Stimulated activated CD4-positive, alpha-beta T cell treated with anti-CD3 and anti-CD28 coated beads, Interleukin-2, amount 100 ng/mL, for 48 hours (primary cell): ENCODE measurements at regions not wholly inside any gene's neighbourhood (a gene's known extent, or its start where the extent isn't known, plus 50 kb on each side); places are given as distances from the start of the nearest gene placed in this dataset.
"Not testable (repeated sequence)": the region's sequence is repeated elsewhere in the genome, so short reads cannot be mapped to it uniquely, and the experiment has no call there.

Experiments
- DNase-seq, 2 donors: peaks; one replicate each; pipeline ENCODE4 v3.0.0-alpha.2; 2020

DNA sequence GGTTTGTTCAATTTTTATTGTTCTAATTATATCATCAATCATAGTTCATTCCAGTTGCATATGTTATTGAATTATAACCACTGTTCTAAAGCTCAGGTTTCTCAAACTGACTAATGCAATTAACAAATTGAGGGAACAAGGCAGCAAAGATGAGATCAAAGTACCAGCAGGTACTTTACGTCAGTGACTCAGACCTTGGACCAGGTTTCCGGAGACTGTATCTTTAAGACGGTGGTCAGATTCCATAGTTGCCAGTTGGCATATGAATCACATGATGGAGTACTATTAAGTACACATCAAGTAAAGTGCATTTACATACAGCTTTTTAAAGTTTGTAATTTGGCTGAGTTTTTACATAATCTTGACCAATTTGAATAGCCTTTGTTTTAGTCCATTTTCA lies 583.6 kb upstream of the ROBO2 start:
- DNase-seq: no peak

DNA sequence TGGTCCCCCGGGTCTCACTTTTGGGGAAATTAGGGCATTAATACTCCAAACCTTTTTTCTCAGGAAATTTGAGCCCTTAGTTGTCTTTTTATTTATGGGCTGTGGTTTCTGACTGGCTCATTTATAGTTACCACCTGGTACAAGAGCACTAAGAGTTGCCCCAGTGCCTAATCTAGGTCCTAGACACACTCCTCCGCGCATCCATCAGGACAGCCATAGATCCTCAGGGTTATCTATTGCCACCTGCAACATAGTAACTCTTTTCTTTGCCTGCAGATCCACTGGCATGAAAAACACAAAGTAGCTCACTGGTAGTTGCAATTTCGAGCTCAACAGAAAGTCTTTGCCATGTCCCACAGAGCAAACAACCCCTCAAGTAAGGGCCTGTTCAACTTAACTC lies 576.4 kb upstream of the ROBO2 start:
- DNase-seq: no peak

DNA sequence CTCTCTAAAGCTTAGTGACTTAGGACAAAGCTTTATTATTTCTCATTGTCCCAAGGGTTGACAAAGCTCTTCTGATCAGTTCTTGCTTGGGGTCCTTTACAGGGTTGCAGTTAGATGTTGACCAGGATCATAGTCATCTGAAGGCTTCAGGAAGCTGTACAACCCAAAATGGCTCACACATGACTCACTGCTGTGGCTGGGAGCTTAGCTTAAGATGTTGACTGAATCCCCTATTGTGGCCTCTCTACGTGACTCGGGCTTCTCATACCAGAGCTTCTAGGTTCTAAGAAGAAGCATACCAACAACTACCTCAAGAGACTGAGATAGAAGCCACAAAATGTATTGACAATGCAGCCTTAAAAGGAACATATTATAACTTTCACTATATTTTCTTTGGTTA lies 569.6 kb upstream of the ROBO2 start:
- DNase-seq: no peak

GRCh38 chr3:76474632-76475031 lies 565.3 kb upstream of the ROBO2 start:
- DNase-seq: no peak

DNA sequence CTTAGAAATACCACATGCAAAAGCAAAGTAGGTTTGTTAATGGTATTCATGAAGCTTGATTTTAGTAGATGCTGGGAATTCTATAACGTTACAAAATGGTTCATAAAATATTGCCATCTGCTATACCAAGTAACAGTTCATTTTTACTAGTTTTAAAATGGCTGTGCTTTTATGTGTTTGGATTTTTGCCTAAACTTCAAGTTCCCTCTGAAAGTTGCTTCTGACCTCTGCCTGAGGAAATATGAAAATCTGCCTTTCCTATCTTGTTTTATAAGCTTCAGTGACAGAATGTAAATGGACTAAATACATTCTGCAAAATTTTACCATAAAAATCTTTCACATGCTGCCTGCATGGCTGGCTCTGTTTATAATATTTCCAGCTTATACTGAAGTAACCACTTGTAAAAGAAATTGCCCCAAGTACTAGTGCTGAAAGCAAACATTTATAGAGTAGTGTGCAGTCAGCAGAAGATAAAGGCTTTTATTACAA lies 560.7 kb upstream of the ROBO2 start:
- DNase-seq: no peak

DNA sequence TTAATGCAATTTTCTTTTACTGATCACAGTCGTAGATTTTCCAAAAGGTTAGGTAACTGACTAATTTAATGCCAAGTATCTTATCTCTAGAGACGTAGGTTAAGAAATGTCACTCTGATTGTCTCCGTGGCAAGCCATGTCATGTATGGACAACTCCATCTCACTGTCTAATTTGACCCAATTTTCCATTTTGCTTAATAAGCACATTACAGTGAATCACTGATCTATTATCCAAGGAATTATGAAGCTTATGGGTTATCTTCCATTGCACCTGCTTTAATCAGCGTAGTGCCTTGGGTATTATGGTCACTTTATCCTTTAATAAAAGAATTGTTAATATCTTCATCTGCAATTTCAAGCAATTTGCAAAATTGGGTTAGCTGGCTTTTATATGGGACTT lies 557.4 kb upstream of the ROBO2 start:
- no peak for DNase-seq

DNA sequence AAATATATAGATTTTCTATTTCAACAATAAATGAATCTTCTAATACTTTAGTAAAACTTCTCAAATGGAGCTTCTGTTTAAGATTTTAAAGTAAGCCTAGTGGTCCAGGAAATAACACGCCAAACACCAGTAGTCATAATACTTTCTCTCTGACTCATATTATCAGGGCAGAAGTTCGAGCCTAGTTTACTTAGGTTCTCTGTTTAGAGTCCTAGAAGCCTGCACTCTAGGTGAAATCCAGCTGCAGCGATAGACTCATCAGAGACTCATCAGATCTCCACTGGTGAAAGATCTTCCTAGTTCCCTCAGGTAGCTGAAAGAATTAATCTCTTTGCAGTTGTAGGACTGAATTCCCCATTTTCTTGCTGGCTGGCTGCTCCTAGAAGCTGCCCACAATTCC lies 552.5 kb upstream of the ROBO2 start:
- DNase-seq: no peak

DNA sequence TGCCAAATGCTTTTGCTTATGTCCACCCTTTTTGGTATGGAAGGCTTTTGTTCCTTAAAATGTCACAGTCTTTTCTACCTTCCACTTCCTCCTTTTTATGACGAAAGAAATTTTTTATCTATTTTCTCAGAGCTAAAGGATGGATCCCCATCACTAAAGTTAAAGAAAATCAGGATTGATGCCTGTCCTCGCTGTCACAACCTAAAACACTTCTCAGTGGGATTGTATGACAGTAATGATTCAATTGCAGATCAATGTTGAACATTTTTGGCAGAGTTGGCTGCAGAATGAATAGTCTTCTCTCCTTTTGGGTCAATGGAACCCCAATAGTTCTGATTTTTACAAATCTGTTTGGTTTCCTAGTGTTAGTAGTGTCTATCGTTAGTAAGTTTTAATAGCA lies 549.8 kb upstream of the ROBO2 start:
- DNase-seq: no peak

DNA sequence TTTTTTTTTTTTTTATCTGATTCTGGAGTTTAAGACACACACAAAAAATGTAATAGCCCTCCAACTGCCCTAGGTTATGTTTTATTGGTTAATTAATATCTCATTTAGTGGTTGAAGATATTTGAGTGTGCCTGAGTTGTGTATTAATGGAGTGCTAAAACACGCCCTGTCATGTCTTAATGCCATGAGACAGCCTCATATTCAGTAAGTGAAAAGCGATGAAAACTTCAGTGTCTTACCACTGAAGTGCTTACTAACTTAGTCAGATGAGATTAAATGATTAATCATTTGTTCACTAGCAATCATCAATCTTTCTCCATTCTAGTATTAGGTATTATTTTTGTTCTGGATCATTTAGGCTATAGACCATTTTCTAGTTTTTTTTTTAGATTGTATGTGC lies 544.7 kb upstream of the ROBO2 start:
- no peak for DNase-seq

- DNase-seq: no peak
Observed at GRCh38 chr3:76497636-76498035, 542.3 kb upstream of the ROBO2 start.

DNA sequence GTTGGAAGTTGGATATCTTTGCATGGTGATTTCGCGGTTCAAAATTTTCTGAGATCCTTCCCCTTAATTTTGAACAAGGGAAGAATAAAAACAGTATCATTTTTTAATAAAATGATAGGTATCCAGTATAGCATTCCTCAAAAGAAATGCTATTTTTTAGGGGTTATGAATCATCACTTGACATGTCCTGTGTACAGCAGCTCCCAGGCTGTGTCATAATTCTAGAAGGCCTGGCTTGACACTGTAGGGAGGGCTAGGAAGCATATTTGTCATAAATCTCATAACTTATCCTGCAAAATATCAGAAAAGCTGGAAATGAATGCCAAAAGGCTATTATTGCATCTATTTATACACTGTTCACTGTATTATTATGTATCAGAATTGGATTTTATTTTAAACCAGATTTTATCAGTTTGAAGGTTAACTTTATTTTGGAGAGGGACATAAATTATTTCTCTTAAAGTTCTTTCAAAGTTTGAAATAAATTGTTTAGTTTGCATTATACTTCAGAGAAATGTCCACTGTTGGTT lies 539.1 kb upstream of the ROBO2 start:
- DNase-seq: no peak

DNA sequence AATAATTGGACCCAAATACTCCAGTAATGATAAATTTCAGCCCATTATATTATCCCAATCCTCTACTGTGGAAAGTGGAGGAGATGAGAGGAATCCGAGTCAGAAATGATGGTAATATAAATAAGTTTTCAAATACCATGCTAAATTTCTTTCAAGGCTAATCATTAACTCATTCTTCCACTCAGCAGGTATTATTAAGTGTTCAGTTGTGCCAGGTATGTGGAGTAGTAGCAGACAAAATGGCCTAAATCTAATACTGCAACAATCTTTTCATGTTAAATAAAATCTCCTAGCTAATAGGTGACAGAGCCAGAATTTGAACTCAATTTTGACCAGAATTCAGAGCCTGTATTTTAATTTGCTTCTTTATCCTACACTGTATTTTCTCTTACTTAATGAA lies 538.6 kb upstream of the ROBO2 start:
- DNase-seq: no peak

GRCh38 chr3:76502076-76502475 lies 537.8 kb upstream of the ROBO2 start:
- no peak for DNase-seq

DNA sequence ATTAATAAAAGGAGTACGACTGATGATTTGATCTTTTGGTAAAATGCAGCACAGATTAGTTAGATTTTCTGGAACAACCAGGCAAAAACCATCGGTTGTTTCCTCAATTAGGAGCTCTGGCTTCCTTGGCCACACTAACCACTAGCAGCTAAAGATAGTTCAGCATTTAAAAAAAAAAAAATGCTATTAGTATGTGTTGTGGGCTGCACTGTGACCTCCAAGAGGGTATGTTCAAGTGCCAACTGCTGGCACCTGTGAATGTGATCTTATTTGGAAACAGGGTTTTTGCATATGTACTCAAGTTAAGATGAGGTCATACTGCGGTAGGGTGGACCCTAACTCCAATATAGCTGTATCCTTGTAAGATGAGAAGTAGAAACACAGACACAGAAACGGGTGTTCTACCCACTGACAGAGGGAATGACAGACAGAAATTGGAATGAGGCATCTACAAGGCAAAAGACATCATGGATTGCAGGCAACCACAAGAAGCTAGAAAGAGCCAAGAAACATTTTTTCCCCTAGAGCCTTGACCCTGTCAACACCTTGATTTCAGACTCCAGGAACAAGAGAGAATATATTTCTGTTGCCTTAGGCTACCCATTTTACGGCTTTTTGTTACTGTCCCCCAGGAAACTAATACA lies 534.6 kb upstream of the ROBO2 start:
- no peak for DNase-seq

- no peak for DNase-seq
Observed at GRCh38 chr3:76509179-76509830, 530.6 kb upstream of the ROBO2 start.

DNA sequence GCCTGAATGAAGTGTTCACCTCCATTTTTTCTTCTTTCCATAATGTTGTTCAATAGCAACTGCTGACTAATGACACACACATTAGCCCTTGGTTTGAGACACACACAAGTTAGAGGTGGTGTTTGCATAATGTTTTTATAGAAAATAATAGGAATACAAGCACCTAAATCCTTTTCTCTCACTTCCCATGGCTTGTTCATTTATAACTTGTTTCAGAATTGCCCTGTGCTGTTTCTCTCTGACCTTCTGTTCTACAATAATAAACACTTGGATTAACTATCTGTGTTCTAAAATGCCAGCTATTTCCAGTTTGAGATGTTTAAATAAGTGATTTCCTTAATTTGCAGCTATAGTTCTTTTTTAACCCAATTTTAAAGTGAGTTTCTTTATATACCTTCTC lies 525.1 kb upstream of the ROBO2 start:
- no peak for DNase-seq

DNA sequence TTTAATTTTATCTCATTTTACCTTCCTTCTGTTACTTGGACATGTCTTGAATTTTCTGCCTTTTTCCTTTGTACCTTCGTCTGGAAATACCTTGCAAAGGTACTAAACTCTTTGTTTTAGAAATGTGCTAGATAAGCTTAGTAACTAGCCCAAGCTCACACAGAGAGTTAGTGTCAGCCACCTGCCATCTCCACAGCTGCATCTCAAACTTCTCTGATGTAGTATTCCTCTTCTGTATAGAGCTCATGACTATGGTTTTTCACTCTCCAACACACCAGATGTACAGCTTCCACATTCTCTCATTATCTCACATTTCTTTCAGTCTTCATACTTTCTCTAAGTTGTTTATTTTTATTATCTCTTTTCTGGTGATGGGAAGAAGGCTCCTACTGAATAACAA lies 516.6 kb upstream of the ROBO2 start:
- no peak for DNase-seq

GRCh38 chr3:76525726-76526125 lies 514.2 kb upstream of the ROBO2 start:
- no peak for DNase-seq

DNA sequence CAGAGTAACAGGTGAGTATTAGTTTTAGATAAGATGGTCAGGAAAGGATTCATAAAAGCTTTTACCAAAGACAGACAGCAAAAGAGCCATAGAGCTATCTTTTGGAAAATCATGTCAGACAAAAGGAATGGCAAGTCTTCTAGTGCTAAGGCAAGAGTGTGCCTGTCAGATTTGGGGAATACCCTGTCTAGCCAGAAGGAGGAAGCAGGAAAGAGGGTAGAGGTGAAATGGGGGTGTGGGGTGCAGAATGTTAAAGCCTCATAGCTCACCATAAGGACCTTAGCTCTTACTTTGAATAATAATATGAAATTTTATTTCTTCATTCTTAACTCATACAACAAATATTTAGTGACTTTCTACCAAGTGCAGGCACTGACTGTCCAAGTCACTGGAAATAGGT lies 512.1 kb upstream of the ROBO2 start:
- DNase-seq: no peak

DNA sequence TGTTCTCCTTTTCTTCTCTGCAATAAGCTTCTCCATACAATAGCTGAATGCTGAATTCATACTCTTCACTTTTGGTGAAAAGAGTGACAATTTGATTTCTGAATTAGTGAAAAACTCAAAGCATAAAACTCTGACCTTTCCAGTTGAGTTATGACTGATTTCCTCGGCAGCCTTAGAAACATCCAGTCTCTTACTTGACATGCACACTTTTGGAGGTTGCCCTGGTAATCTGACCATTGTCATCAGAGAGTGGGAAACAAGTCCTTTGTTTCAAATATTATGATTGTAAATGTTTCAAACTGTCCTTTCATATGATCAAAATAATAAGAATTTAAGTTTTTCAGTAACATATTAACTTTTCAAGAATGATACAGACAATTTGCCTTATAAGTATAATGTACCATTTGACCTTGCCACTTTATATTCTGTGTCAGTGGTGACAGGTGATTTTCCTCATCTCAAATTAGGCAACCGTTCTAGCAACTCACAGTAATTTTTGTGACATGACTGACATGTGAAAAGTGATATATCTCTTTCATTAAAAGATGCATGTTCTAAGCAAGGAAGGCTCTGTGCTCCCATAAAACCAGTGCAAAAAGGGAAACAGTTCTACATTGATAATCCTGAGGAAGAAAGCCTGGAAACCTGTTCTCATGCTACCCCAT lies 507.6 kb upstream of the ROBO2 start:
- no peak for DNase-seq

- not testable (repeated sequence) for DNase-seq
Observed at GRCh38 chr3:76533710-76534109, 506.2 kb upstream of the ROBO2 start.

GRCh38 chr3:76537857-76538256 lies 502.0 kb upstream of the ROBO2 start:
- not testable (repeated sequence) for DNase-seq

- no peak for DNase-seq
Observed at GRCh38 chr3:76547674-76548073, 492.2 kb upstream of the ROBO2 start.

GRCh38 chr3:76550522-76551201 lies 489.2 kb upstream of the ROBO2 start:
- DNase-seq: no peak
